SK-N-SH (cell line): ENCODE measurements at regions not wholly inside any gene's neighbourhood (a gene's known extent, or its start where the extent isn't known, plus 50 kb on each side); places are given as distances from the start of the nearest gene placed in this dataset.
"Not testable (repeated sequence)": the region's sequence is repeated elsewhere in the genome, so short reads cannot be mapped to it uniquely, and the experiment has no call there.

Experiments used
- CTCF ChIA-PET: fragments of 300-600, 350-600 bp; formaldehyde crosslinking; extraction: SDS; loops from one replicate; lab custom pipeline; 2021; lab: Yijun Ruan, JAX
- POLR2A ChIA-PET: fragments of 350-600 bp; sonication (Branson Sonifier 250); formaldehyde crosslinking; extraction: SDS; loops from one replicate; lab custom pipeline; 2020; ENCODE audit warnings: antibody characterized with exemption, inconsistent platforms; lab: Yijun Ruan, JAX
- DNase-seq: peaks from one replicate; pipeline ENCODE4 v3.0.0; 2012
- H2AFZ ChIP-seq: fragments of 200-600 bp; sonication (generic); 2 replicates; pipeline ENCODE4 v1.8.1; 2016; ENCODE audit warnings: antibody characterized with exemption, mild to moderate bottlenecking, low read depth
- H3F3A ChIP-seq: fragments of 200-600 bp; sonication (generic); replicated peaks from 2 replicates; pipeline ENCODE3; 2016; ENCODE audit warnings: antibody characterized with exemption, mild to moderate bottlenecking; ENCODE audit not compliant: insufficient read depth
- H3K27ac ChIP-seq, 2 experiments: fragments of 200-500 bp in 1 of 2; fragments of 200-600 bp in 1 of 2; sonication (Bioruptor generic) in 1 of 2; sonication (generic), shearing (Covaris generic) in 1 of 2; 2 replicates each; pipeline versions ENCODE4 v1.5.1 to v1.6.1; 2014 to 2016; ENCODE audit warnings: low read depth in 2 of 2, inconsistent platforms in 1 of 2, low read length in 1 of 2, mild to moderate bottlenecking in 1 of 2, mixed read lengths in 1 of 2
- H3K27me3 ChIP-seq: fragments of 200-600 bp; sonication (generic), shearing (Covaris generic); 2 replicates; pipeline ENCODE4 v1.6.1; 2016; ENCODE audit warnings: mixed run types; ENCODE audit not compliant: insufficient read depth
- H3K36me3 ChIP-seq, 2 experiments: fragments of 200-500 bp in 1 of 2; fragments of 200-600 bp in 1 of 2; sonication (Bioruptor generic) in 1 of 2; sonication (generic) in 1 of 2; replicated peaks in 1 of 2; 2 replicates each; pipeline versions ENCODE3 to v1.5.1; 2014 to 2016; ENCODE audit warnings: low read length in 1 of 2, mild to moderate bottlenecking in 1 of 2; ENCODE audit not compliant: insufficient read depth in 2 of 2, control insufficient read depth in 1 of 2
- H3K4me1 ChIP-seq, 2 experiments: fragments of 200-500 bp in 1 of 2; fragments of 200-600 bp in 1 of 2; sonication (Bioruptor generic) in 1 of 2; sonication (generic), shearing (Covaris generic) in 1 of 2; 2 replicates each; pipeline versions ENCODE4 v1.5.1 to v1.6.1; 2014 to 2016; ENCODE audit warnings: low read depth in 1 of 2, low read length in 1 of 2, mixed run types in 1 of 2; ENCODE audit not compliant: insufficient read depth in 2 of 2, control insufficient read depth in 1 of 2
- H3K4me2 ChIP-seq: fragments of 200-600 bp; sonication (generic), shearing (Covaris generic); 2 replicates; pipeline ENCODE4 v1.6.1; 2017; ENCODE audit warnings: mixed run types
- H3K4me3 ChIP-seq, 2 experiments: fragments of 200-500 bp in 1 of 2; fragments of 200-600 bp in 1 of 2; sonication (Bioruptor generic) in 1 of 2; sonication (generic), shearing (Covaris generic) in 1 of 2; 2 replicates each; pipeline versions ENCODE4 v1.5.1 to v1.8.1; 2014 to 2016; ENCODE audit warnings: low read depth in 2 of 2, inconsistent platforms in 1 of 2, low read length in 1 of 2, mild to moderate bottlenecking in 1 of 2, mixed read lengths in 1 of 2, moderate library complexity in 1 of 2
- H3K79me2 ChIP-seq: fragments of 200-600 bp; sonication (generic); 2 replicates; pipeline ENCODE4 v1.8.1; 2017; ENCODE audit warnings: mild to moderate bottlenecking; ENCODE audit not compliant: insufficient read depth
- H3K9ac ChIP-seq: fragments of 200-600 bp; sonication (generic); 2 replicates; pipeline ENCODE4 v1.6.1; 2017; ENCODE audit warnings: mixed run types
- H3K9me2 ChIP-seq: fragments of 200-600 bp; sonication (generic); 2 replicates; pipeline ENCODE4 v1.6.1; 2017; ENCODE audit warnings: mixed run types
- H3K9me3 ChIP-seq: fragments of 200-600 bp; sonication (generic); 2 replicates; pipeline ENCODE4 v1.6.1; 2017; ENCODE audit warnings: mixed run types, mild to moderate bottlenecking, moderate library complexity
- H4K20me1 ChIP-seq: fragments of 200-600 bp; sonication (generic); 2 replicates; pipeline ENCODE4 v1.6.1; 2017; ENCODE audit warnings: mild to moderate bottlenecking, mixed run types; ENCODE audit not compliant: insufficient read depth
- ELF1 ChIP-seq: IDR thresholded peaks from 2 replicates; pipeline ENCODE4 v1.4.0; 2012
- EZH2phosphoT487 ChIP-seq: fragments of 200-600 bp; sonication (generic); IDR thresholded peaks from 2 replicates; pipeline ENCODE4 v1.6.1; 2017; ENCODE audit warnings: low read depth, mixed run types, mild to moderate bottlenecking, antibody characterized with exemption, moderate library complexity, borderline replicate concordance
- FOSL2 ChIP-seq: IDR thresholded peaks from 2 replicates; pipeline ENCODE4 v1.4.0; 2012; ENCODE audit warnings: low read depth, mild to moderate bottlenecking, moderate library complexity, borderline replicate concordance
- FOXJ3 ChIP-seq: sonication (generic); formaldehyde crosslinking; IDR thresholded peaks from 2 replicates; pipeline ENCODE4 v1.5.1; 2020; ENCODE audit warnings: mild to moderate bottlenecking, missing genetic modification reagents
- GATA2 ChIP-seq: sonication (generic); formaldehyde crosslinking; IDR thresholded peaks from 2 replicates; pipeline ENCODE4 v1.5.0; 2020; ENCODE audit warnings: mild to moderate bottlenecking, missing genetic modification reagents
- IRF3 ChIP-seq: fragments of 150-350 bp; IDR thresholded peaks from 2 replicates; pipeline ENCODE4 v1.6.1; 2016; ENCODE audit warnings: mild to moderate bottlenecking, low read depth, low read length
- JUND ChIP-seq: IDR thresholded peaks from 2 replicates; pipeline ENCODE4 v1.4.0; 2012
- MXI1 ChIP-seq: IDR thresholded peaks from 2 replicates; pipeline ENCODE4 v1.6.1; 2012; ENCODE audit warnings: mild to moderate bottlenecking, low read depth, low read length, improper control_type of control experiment
- RFX5 ChIP-seq: IDR thresholded peaks from 2 replicates; pipeline ENCODE4 v1.6.1; 2012; ENCODE audit warnings: mild to moderate bottlenecking, improper control_type of control experiment, low read length
- SIN3A ChIP-seq: IDR thresholded peaks from 2 replicates; pipeline ENCODE4 v1.6.1; 2012; ENCODE audit warnings: low read depth, mild to moderate bottlenecking, low read length, moderate library complexity, borderline replicate concordance
- SMC3 ChIP-seq: IDR thresholded peaks from 2 replicates; pipeline ENCODE4 v1.6.1; 2012; ENCODE audit warnings: low read depth, low read length, improper control_type of control experiment
- TAF1 ChIP-seq: IDR thresholded peaks from 2 replicates; pipeline ENCODE4 v1.6.1; 2012; ENCODE audit warnings: low read depth, mild to moderate bottlenecking, low read length, moderate library complexity, borderline replicate concordance
- TCF12 ChIP-seq: IDR thresholded peaks from 2 replicates; pipeline ENCODE4 v1.4.0; 2012
- YY1 ChIP-seq: IDR thresholded peaks from 2 replicates; pipeline ENCODE4 v1.4.0; 2012; ENCODE audit warnings: low read depth, mild to moderate bottlenecking
- ZBTB33 ChIP-seq: IDR thresholded peaks from 2 replicates; pipeline ENCODE4 v1.4.0; 2012; ENCODE audit warnings: low read depth, borderline replicate concordance
- WGBS: methylation state at CpG from one replicate; pipeline ENCODE4 v1.1.6; 2017; ENCODE audit warnings: low lambda C conversion rate; 5-methylcytosine and 5-hydroxymethylcytosine counted together
- TF ChIP-seq, protein P1 (sequence below): IDR thresholded peaks from 2 replicates; pipeline ENCODE4 v1.4.0; 2012; ENCODE audit warnings: low read depth
- TF ChIP-seq, protein P2 (sequence below): IDR thresholded peaks from 2 replicates; pipeline ENCODE4 v1.6.1; 2012; ENCODE audit warnings: mild to moderate bottlenecking, low read depth, low read length, moderate library complexity

DNA sequence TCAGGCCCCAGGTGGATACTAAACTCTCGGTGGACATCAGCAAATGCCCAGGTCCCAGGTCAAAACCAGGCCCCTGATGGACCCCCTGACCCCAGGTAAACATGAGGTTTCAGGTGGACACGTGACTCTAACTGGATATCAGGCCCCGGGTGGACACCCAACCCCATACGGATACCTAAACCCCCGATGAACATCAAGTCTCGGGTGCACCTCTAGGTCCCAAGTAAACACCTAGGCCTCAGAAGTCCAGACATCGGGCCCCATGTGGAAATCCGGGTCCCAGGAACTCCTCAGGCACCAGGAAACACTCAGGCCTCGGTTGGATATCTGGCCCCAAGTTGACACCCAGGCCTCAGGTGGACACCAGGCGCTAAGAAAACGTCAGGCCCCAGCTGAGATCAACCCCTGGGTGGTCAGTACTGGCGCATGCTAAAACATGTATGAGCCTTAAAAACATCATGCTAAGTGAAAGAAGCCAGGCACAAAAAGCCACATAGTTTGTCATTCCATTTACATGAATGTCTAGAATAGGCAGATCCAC is 54.4 kb upstream of the SEPTIN5 start (continued):
- no peak for TF ChIP-seq ZBTB33
- TF ChIP-seq, all 33 proteins: peak for 0

DNA sequence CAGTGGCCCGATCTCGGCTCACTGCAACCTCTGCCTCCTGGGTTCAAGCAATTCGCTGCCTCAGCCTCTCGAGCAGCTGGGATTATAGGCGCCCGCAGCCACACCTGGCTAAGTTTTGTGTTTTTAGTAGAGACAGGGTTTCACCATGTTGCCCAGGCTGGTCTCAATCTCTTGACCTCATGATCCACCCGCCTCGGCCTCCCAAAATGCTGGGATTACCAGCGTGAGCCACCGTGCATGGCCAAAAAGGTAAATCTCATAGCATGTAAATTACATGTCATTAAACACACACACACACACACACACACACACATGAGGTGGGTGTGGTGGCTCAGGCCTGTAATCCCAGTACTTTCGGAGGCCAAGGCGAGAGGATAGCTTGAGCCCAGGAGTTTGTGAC is 53.7 kb upstream of the SEPTIN5 start:
- WGBS: 90% methylated on average over 9 of the region's 12 CpGs
- H3K4me3 ChIP-seq, H2AFZ ChIP-seq, H3K27ac ChIP-seq, H3K4me2 ChIP-seq, H3K36me3 ChIP-seq, H3K9me2 ChIP-seq, DNase-seq, H4K20me1 ChIP-seq, H3K9me3 ChIP-seq, H3F3A ChIP-seq, H3K27me3 ChIP-seq, POLR2A ChIA-PET, H3K9ac ChIP-seq, H3K79me2 ChIP-seq: not testable (repeated sequence)
- CTCF ChIA-PET: interaction anchor here (0.8 to 2.2 kb wide), 4 partner anchors 19 to 56 kb away, joined by 3 to 8 read pairs (median 4); no protein-coding TSS in a partner anchor
- H3K4me1 ChIP-seq: peaks cover 9 to 16% of the 10 kb centered on the region in 2 experiments; a peak in 2 of 4 replicates

DNA sequence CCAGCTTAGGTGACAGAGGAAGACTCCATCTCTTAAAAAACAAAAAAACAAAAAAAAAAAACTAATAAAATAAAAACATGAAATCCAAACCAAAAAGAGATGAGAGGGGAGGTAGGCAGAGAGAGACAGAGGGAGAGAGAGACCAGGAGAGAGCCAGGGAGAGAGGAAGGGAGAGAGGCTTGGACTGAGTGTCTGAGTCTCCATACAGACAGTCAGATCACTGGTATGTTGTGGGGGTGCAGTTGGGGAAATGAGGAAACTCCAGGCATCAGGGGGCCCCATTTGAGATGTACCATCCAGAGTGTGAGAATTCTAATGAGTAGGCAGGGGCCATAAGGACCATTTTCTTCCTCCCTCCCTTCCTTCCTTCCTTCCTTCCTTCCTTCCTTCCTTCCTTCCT is 53.1 kb upstream of the SEPTIN5 start:
- H3K9ac ChIP-seq: no peak overlapping the region
- no peaks in the 10 kb centered on the region for H3K36me3 ChIP-seq
- no peaks in the 10 kb centered on the region for H3K27me3 ChIP-seq
- H3K4me1 ChIP-seq: peaks cover 12 to 22% of the 10 kb centered on the region in 2 experiments; a peak in 3 of 4 replicates
- no peak for DNase-seq
- H3K4me2 ChIP-seq: no peak overlapping the region
- no peak overlapping the region for H3K27ac ChIP-seq
- H2AFZ ChIP-seq: no peak overlapping the region
- ChIA-PET POLR2A (no interaction called here), CTCF (interaction anchor here (0.8 to 2.2 kb wide), 5 partner anchors 10 to 56 kb away, joined by 3 to 8 read pairs (median 4); no protein-coding TSS in a partner anchor)
- TF ChIP-seq, protein P1, sequence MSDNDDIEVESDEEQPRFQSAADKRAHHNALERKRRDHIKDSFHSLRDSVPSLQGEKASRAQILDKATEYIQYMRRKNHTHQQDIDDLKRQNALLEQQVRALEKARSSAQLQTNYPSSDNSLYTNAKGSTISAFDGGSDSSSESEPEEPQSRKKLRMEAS: no peak
- TF ChIP-seq ELF1 (no peak), ZBTB33 (no peak), TCF12 (no peak), RFX5 (no peak), TAF1 (no peak), MXI1 (no peak), FOXJ3 (CRISPR knock-in tag) (no peak), EZH2phosphoT487 (no peak), FOSL2 (no peak), JUND (no peak), IRF3 (no peak), YY1 (no peak), SMC3 (no peak), GATA2 (no peak), SIN3A (no peak)
- TF ChIP-seq, protein P2, sequence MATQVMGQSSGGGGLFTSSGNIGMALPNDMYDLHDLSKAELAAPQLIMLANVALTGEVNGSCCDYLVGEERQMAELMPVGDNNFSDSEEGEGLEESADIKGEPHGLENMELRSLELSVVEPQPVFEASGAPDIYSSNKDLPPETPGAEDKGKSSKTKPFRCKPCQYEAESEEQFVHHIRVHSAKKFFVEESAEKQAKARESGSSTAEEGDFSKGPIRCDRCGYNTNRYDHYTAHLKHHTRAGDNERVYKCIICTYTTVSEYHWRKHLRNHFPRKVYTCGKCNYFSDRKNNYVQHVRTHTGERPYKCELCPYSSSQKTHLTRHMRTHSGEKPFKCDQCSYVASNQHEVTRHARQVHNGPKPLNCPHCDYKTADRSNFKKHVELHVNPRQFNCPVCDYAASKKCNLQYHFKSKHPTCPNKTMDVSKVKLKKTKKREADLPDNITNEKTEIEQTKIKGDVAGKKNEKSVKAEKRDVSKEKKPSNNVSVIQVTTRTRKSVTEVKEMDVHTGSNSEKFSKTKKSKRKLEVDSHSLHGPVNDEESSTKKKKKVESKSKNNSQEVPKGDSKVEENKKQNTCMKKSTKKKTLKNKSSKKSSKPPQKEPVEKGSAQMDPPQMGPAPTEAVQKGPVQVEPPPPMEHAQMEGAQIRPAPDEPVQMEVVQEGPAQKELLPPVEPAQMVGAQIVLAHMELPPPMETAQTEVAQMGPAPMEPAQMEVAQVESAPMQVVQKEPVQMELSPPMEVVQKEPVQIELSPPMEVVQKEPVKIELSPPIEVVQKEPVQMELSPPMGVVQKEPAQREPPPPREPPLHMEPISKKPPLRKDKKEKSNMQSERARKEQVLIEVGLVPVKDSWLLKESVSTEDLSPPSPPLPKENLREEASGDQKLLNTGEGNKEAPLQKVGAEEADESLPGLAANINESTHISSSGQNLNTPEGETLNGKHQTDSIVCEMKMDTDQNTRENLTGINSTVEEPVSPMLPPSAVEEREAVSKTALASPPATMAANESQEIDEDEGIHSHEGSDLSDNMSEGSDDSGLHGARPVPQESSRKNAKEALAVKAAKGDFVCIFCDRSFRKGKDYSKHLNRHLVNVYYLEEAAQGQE: no peak
- H3K4me3 ChIP-seq: no peak overlapping the region
- no peaks in the 10 kb centered on the region for H3F3A ChIP-seq
- H4K20me1 ChIP-seq: no peaks in the 10 kb centered on the region
- H3K9me2 ChIP-seq: no peaks in the 10 kb centered on the region
- H3K79me2 ChIP-seq: no peaks in the 10 kb centered on the region
- no peaks in the 10 kb centered on the region for H3K9me3 ChIP-seq
